HepG2 (cell line): ENCODE measurements at regions not wholly inside any gene's neighbourhood (a gene's known extent, or its start where the extent isn't known, plus 50 kb on each side); places are given as distances from the start of the nearest gene placed in this dataset.

Experiments used
- CHD2 ChIP-seq: IDR thresholded peaks from 2 replicates; pipeline ENCODE4 v1.6.1; 2011; ENCODE audit warnings: low read depth, low read length, improper control_type of control experiment
- CTCF ChIP-seq: sonication (generic); formaldehyde crosslinking; IDR thresholded peaks from 2 replicates; pipeline ENCODE4 v1.5.0; 2020; ENCODE audit warnings: mild to moderate bottlenecking, missing genetic modification reagents, moderate library complexity
- TGIF2 ChIP-seq: IDR thresholded peaks from 2 replicates; pipeline ENCODE4 v1.6.1; 2016; ENCODE audit warnings: control low read depth, missing compliant biosample characterization
- ZMAT5 ChIP-seq: sonication (generic); formaldehyde crosslinking; IDR thresholded peaks from 2 replicates; pipeline ENCODE4 v1.5.0; 2020; ENCODE audit warnings: mild to moderate bottlenecking, low read depth, missing genetic modification reagents, borderline replicate concordance
- ZNF451 ChIP-seq: sonication (generic); formaldehyde crosslinking; IDR thresholded peaks from 2 replicates; pipeline ENCODE4 v1.5.0; 2020; ENCODE audit warnings: mild to moderate bottlenecking, missing genetic modification reagents
- ZNF572 ChIP-seq: sonication (generic); formaldehyde crosslinking; IDR thresholded peaks from 2 replicates; pipeline ENCODE4 v1.5.1; 2020; ENCODE audit warnings: mild to moderate bottlenecking, missing genetic modification reagents

GRCh38 chr2:8234757-8235374, 447.0 kb upstream of the ID2 start:
- TF ChIP-seq CHD2 (no peak), ZMAT5 (CRISPR knock-in tag) (no peak), ZNF451 (no peak), ZNF572 (CRISPR knock-in tag) (no peak), CTCF (no peak), TGIF2 (no peak)
